Limb (tissue), 2 donors: ENCODE measurements at regions not wholly inside any gene's neighbourhood (a gene's known extent, or its start where the extent isn't known, plus 50 kb on each side); places are given as distances from the start of the nearest gene placed in this dataset.

Experiments used
- DNase-seq, 2 donors: peaks; one replicate each; pipeline ENCODE4 v3.0.0-alpha.2; 2016; ENCODE audit errors: extremely low spot score in 2 of 2

- peak in 1 of 2 donors; percentile 67 for DNase-seq
Measured at GRCh38 chr20:39282619-39283092, 320.5 kb downstream of the DHX35 start.

GRCh38 chr20:39280875-39281274, 318.7 kb downstream of the DHX35 start:
- DNase-seq: no peak

- no peak for DNase-seq
Measured at GRCh38 chr20:39278230-39278788, 316.2 kb downstream of the DHX35 start.

GRCh38 chr20:39277185-39277584, 315.0 kb downstream of the DHX35 start:
- no peak for DNase-seq

- DNase-seq: no peak
Measured at GRCh38 chr20:39270837-39271604, 308.9 kb downstream of the DHX35 start.

GRCh38 chr20:39269493-39270217, 307.5 kb downstream of the DHX35 start:
- no peak for DNase-seq

GRCh38 chr20:39268981-39269461, 306.9 kb downstream of the DHX35 start:
- peak; percentile 32 to 82 for DNase-seq

- peak in 1 of 2 donors; percentile 44 for DNase-seq
Measured at GRCh38 chr20:39268491-39268951, 306.4 kb downstream of the DHX35 start.

- DNase-seq: no peak
Measured at GRCh38 chr20:39266989-39267388, 304.8 kb downstream of the DHX35 start.

GRCh38 chr20:39264506-39265172, 302.5 kb downstream of the DHX35 start:
- DNase-seq: peak; percentile 73 to 75

- no peak for DNase-seq
Measured at GRCh38 chr20:39263076-39263475, 300.9 kb downstream of the DHX35 start.

GRCh38 chr20:39259808-39260207, 297.7 kb downstream of the DHX35 start:
- DNase-seq: peak in 1 of 2 donors; percentile 12

GRCh38 chr20:39259010-39259803, 297.1 kb downstream of the DHX35 start:
- peak in 1 of 2 donors; percentile 30 for DNase-seq

- DNase-seq: no peak
Measured at GRCh38 chr20:39258253-39258652, 296.1 kb downstream of the DHX35 start.

- no peak for DNase-seq
Measured at GRCh38 chr20:39253051-39253755, 291.1 kb downstream of the DHX35 start.

GRCh38 chr20:39252035-39252434, 289.9 kb downstream of the DHX35 start:
- DNase-seq: peak in 1 of 2 donors; percentile 10

GRCh38 chr20:39249798-39250197, 287.7 kb downstream of the DHX35 start:
- DNase-seq: no peak

GRCh38 chr20:39248862-39249485, 286.8 kb downstream of the DHX35 start:
- DNase-seq: peak in 1 of 2 donors; percentile 3

- DNase-seq: no peak
Measured at GRCh38 chr20:39248171-39248861, 286.2 kb downstream of the DHX35 start.
